ENCODE measurements at regions not wholly inside any gene's neighbourhood (a gene's known extent, or its start where the extent isn't known, plus 50 kb on each side); places are given as distances from the start of the nearest gene placed in this dataset.

DNA sequence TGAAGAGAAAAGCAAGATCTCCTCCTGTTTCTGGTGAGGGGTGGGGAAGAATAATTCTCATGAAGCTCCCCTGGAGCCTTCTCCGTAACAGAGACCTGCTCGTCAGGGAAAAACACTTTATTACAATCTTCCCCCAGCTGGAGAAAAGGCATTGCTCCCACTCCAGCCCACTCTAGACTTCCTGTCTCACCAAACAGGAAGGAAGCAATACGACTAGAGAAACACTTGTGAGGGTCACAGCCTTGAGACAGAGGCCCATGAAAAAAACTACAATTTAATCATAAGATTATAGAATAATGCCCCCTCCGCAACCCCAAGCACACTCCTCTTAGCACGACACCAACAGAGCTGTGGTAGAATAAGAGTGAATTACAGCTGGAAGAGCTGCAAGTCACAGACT, 197.2 kb upstream of the S1PR3 start:
- Mint-ChIP-seq H3K36me3 (no peaks in the 10 kb centered on the region), H3K4me1 (no peaks in the 10 kb centered on the region), H3K4me3 (no peak overlapping the region), H3K9me3 (peaks cover 0 to 5% (median 0%) of the 10 kb centered on the region in 7 donors), H3K27ac (no peak overlapping the region), H3K27me3 (peaks cover 17% of the 10 kb centered on the region)
- Histone ChIP-seq H3K4me3 (ENCODE audit: low read depth, low read length) (no peak overlapping the region), H3K27me3 (ENCODE audit: control insufficient read depth, insufficient read depth, low read length) (peaks cover 2% of the 10 kb centered on the region), H3K4me1 (ENCODE audit: control insufficient read depth, insufficient read depth, low read length, poor library complexity, severe bottlenecking) (no peaks in the 10 kb centered on the region), H3K36me3 (ENCODE audit: control insufficient read depth, insufficient read depth, low read length) (no peaks in the 10 kb centered on the region), H3K9me3 (ENCODE audit: control insufficient read depth in 2 of 2, low read length in 2 of 2) (no peaks in the 10 kb centered on the region), H3K27ac (ENCODE audit: insufficient read depth, low read length, poor library complexity, severe bottlenecking) (no peak overlapping the region)
- ATAC-seq (ENCODE audit: low read depth in 2 of 2), result no peak
- no peak for DNase-seq

DNA sequence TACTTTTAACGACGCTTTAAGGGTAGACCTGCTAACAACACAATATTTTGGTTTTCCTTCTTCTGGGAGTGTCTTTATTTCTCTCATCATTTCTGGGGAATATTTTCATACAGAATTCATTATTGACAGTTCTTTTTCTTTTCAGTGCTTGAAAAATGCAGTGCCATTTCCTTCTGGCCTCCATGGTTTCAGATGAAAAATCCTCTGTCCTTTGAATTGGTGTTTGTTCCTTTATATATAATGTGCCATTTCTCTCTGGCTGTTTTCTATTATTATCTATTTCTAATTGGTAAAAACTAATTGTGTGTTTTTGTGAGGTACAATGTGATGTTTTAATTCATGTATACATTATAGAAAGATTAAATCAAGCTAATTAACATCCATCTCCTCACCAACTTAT, 194.3 kb upstream of the S1PR3 start:
- Mint-ChIP-seq H3K27ac (no peak overlapping the region), H3K4me3 (no peak overlapping the region), H3K4me1 (no peaks in the 10 kb centered on the region), H3K27me3 (peaks cover 38% of the 10 kb centered on the region), H3K9me3 (peaks cover 0 to 8% (median 0%) of the 10 kb centered on the region in 7 donors), H3K36me3 (no peaks in the 10 kb centered on the region)
- no peaks in the 10 kb centered on the region for H3K9me3 ChIP-seq (ENCODE audit: control insufficient read depth in 2 of 2, low read length in 2 of 2)
- H3K27me3 ChIP-seq (ENCODE audit: control insufficient read depth, insufficient read depth, low read length), result peaks cover 2% of the 10 kb centered on the region
- H3K27ac ChIP-seq (ENCODE audit: insufficient read depth, low read length, poor library complexity, severe bottlenecking), result no peak overlapping the region
- no peak overlapping the region for H3K4me3 ChIP-seq (ENCODE audit: low read depth, low read length)
- DNase-seq (no peak), ATAC-seq (ENCODE audit: low read depth in 2 of 2) (no peak)
- H3K4me1 ChIP-seq (ENCODE audit: control insufficient read depth, insufficient read depth, low read length, poor library complexity, severe bottlenecking), result no peaks in the 10 kb centered on the region
- no peaks in the 10 kb centered on the region for H3K36me3 ChIP-seq (ENCODE audit: control insufficient read depth, insufficient read depth, low read length)

DNA sequence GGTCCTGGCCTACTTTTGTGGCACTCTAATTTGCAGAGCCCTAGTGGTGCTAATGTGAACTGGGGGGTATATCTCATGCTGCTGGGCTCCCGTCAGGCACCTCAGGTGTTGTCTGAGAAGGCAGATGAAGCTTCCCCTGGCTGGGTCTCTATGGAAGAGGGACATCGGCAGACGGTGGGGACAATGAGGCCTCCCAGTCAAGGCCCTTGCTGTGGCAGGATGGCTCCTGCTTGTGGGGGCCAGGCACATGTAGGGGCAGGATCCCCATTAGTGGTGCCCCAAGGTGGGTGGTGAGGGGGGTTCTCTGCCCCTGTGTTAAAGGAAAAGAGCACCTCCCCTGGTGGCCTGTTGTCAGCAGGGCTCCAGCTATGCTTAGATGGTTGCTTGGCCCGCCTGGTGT, 192.8 kb upstream of the S1PR3 start:
- DNase-seq (no peak), ATAC-seq (ENCODE audit: low read depth in 2 of 2) (no peak)
- H3K9me3 ChIP-seq (ENCODE audit: control insufficient read depth in 2 of 2, low read length in 2 of 2), result no peaks in the 10 kb centered on the region
- H3K36me3 Mint-ChIP-seq, result no peaks in the 10 kb centered on the region
- no peaks in the 10 kb centered on the region for H3K4me1 ChIP-seq (ENCODE audit: control insufficient read depth, insufficient read depth, low read length, poor library complexity, severe bottlenecking)
- no peak overlapping the region for H3K27ac ChIP-seq (ENCODE audit: insufficient read depth, low read length, poor library complexity, severe bottlenecking)
- H3K9me3 Mint-ChIP-seq, result peaks cover 0 to 8% (median 0%) of the 10 kb centered on the region in 7 donors
- H3K27ac Mint-ChIP-seq, result no peak overlapping the region
- no peaks in the 10 kb centered on the region for H3K4me1 Mint-ChIP-seq
- H3K27me3 ChIP-seq (ENCODE audit: control insufficient read depth, insufficient read depth, low read length), result peaks cover 2% of the 10 kb centered on the region
- H3K36me3 ChIP-seq (ENCODE audit: control insufficient read depth, insufficient read depth, low read length), result no peaks in the 10 kb centered on the region
- H3K4me3 ChIP-seq (ENCODE audit: low read depth, low read length), result no peak overlapping the region
- peaks cover 37% of the 10 kb centered on the region for H3K27me3 Mint-ChIP-seq
- H3K4me3 Mint-ChIP-seq, result no peak overlapping the region

DNA sequence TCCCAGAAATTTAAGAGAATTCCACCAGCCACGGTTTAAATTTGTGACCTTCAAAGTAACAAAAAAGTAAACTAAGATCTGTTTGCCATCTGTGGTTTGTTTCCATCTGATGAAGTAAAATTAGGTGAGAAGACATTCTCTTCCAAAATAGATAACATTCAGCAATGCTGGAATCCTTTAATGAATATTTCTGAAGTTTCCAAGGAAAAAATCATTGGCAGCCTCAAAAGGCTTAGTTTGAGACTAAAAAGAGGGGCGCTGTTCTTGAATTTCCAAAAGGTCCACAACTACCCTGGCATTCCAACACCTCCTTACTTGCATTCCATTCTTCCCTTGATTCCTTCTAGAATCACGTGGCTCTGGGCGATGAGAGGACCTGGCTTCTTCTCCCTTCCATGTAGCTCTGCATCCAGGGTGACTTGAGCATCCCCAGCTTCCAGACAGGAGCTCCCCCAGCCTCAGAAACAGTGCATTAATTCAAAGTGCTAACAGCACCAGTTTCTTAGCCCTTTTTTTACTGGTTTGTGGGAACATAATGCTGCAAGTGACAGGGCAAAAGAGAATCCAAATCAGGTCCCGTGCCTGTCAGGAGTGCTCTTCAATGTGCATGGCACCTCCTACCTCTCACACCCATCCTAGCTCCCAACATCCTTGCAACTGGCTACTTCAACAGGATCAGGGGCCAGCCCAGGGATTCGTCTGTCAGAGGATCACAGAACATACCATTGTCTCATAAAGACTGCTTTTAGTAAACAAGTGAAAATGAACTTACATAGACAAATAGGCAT, 191.5 kb upstream of the S1PR3 start:
- H3K4me3 ChIP-seq (ENCODE audit: low read depth, low read length), result no peak overlapping the region
- Mint-ChIP-seq H3K27ac (no peak overlapping the region), H3K4me3 (no peak overlapping the region), H3K4me1 (no peaks in the 10 kb centered on the region), H3K27me3 (peaks cover 31% of the 10 kb centered on the region), H3K36me3 (no peaks in the 10 kb centered on the region), H3K9me3 (peaks cover 0 to 9% (median 0%) of the 10 kb centered on the region in 7 donors)
- H3K4me1 ChIP-seq (ENCODE audit: control insufficient read depth, insufficient read depth, low read length, poor library complexity, severe bottlenecking), result no peaks in the 10 kb centered on the region
- DNase-seq (no peak), ATAC-seq (ENCODE audit: low read depth in 2 of 2) (no peak)
- no peak overlapping the region for H3K27ac ChIP-seq (ENCODE audit: insufficient read depth, low read length, poor library complexity, severe bottlenecking)
- no peaks in the 10 kb centered on the region for H3K9me3 ChIP-seq (ENCODE audit: control insufficient read depth in 2 of 2, low read length in 2 of 2)
- H3K36me3 ChIP-seq (ENCODE audit: control insufficient read depth, insufficient read depth, low read length), result no peaks in the 10 kb centered on the region
- H3K27me3 ChIP-seq (ENCODE audit: control insufficient read depth, insufficient read depth, low read length), result peaks cover 2% of the 10 kb centered on the region

DNA sequence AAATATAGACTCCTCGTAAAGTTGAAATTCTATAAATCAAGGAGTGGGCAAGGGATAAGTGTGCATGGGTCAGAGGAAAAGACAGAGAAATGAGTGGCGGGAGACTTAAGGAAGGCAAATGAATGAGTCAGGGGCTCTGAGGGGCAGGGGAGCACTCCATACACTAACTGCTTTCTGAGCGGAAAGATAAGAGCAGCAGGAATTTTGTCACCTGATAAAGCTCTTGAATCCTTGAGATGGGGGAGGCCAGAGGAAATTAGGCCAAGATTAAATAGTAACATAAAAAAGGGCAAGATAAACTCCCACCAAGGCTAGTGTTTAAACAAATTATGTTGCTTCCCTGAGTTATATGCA, 191.0 kb upstream of the S1PR3 start:
- Histone ChIP-seq H3K9me3 (ENCODE audit: control insufficient read depth in 2 of 2, low read length in 2 of 2) (no peaks in the 10 kb centered on the region), H3K27me3 (ENCODE audit: control insufficient read depth, insufficient read depth, low read length) (peaks cover 2% of the 10 kb centered on the region), H3K4me3 (ENCODE audit: low read depth, low read length) (no peak overlapping the region), H3K27ac (ENCODE audit: insufficient read depth, low read length, poor library complexity, severe bottlenecking) (no peak overlapping the region), H3K36me3 (ENCODE audit: control insufficient read depth, insufficient read depth, low read length) (no peaks in the 10 kb centered on the region), H3K4me1 (ENCODE audit: control insufficient read depth, insufficient read depth, low read length, poor library complexity, severe bottlenecking) (no peaks in the 10 kb centered on the region)
- DNase-seq (no peak), ATAC-seq (ENCODE audit: low read depth in 2 of 2) (no peak)
- H3K4me3 Mint-ChIP-seq, result no peak overlapping the region
- H3K36me3 Mint-ChIP-seq, result no peaks in the 10 kb centered on the region
- H3K27me3 Mint-ChIP-seq, result peaks cover 34% of the 10 kb centered on the region
- no peak overlapping the region for H3K27ac Mint-ChIP-seq
- H3K4me1 Mint-ChIP-seq, result no peaks in the 10 kb centered on the region
- H3K9me3 Mint-ChIP-seq, result peaks cover 0 to 7% (median 0%) of the 10 kb centered on the region in 7 donors

DNA sequence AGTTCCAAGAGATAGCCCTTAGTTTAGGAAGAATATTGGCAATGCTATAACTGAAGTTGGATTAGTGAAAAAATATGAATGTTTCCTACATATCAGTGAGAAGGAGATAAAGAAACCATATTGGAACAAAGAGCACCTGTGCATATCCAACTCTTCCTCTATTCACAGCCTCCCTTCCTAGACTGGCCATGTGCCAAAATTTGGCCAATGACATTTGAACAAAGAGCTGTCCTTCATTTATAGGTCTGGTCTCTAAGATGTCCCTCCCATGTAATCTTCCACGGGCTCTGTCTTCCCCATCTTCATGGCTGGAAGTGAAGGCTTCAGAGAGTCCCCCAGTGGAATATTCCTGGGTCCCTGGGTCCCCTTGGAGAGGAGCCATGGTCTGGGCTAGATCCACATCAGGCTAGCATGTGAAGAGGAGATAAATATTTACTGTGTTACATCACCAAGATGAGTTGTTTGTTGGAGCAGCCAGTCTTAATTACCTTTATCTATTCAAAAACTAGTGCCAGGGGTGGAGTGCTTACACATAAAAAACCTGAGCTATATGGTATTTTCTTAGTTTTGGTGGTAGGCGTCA, 190.0 kb upstream of the S1PR3 start:
- no peaks in the 10 kb centered on the region for H3K4me1 ChIP-seq (ENCODE audit: control insufficient read depth, insufficient read depth, low read length, poor library complexity, severe bottlenecking)
- Mint-ChIP-seq H3K9me3 (peaks cover 0 to 6% (median 0%) of the 10 kb centered on the region in 7 donors), H3K4me1 (no peaks in the 10 kb centered on the region), H3K4me3 (no peak overlapping the region), H3K27ac (no peak overlapping the region), H3K36me3 (no peaks in the 10 kb centered on the region), H3K27me3 (peaks cover 40% of the 10 kb centered on the region)
- no peak overlapping the region for H3K4me3 ChIP-seq (ENCODE audit: low read depth, low read length)
- no peaks in the 10 kb centered on the region for H3K9me3 ChIP-seq (ENCODE audit: control insufficient read depth in 2 of 2, low read length in 2 of 2)
- DNase-seq, result no peak
- ATAC-seq (ENCODE audit: low read depth in 2 of 2), result no peak
- no peak overlapping the region for H3K27ac ChIP-seq (ENCODE audit: insufficient read depth, low read length, poor library complexity, severe bottlenecking)
- H3K27me3 ChIP-seq (ENCODE audit: control insufficient read depth, insufficient read depth, low read length), result peaks cover 2% of the 10 kb centered on the region
- H3K36me3 ChIP-seq (ENCODE audit: control insufficient read depth, insufficient read depth, low read length), result no peaks in the 10 kb centered on the region

DNA sequence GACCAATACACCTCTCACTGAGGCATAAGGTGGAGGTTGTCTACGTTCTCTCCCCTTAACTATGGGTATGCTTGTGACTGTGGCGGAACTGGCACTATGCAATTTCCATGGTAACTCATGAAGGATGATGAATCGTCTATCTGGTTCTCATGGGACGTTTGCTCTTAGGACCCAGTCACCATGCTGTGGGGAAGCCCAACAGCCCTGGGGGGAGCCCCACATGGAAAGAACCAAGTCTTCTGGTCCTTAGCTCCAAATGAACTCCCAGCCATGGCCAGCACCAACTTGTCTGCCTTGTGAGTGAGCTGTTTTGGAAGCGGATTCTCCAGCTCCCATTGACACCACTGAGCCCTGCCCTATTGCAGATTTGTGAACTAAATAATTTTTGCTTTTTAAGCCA, 188.7 kb upstream of the S1PR3 start:
- DNase-seq (no peak), ATAC-seq (ENCODE audit: low read depth in 2 of 2) (no peak)
- H3K27me3 Mint-ChIP-seq, result peaks cover 34% of the 10 kb centered on the region
- H3K27ac Mint-ChIP-seq, result no peak overlapping the region
- H3K4me3 Mint-ChIP-seq, result no peak overlapping the region
- H3K9me3 Mint-ChIP-seq, result peaks cover 0 to 6% (median 0%) of the 10 kb centered on the region in 7 donors
- no peaks in the 10 kb centered on the region for H3K36me3 ChIP-seq (ENCODE audit: control insufficient read depth, insufficient read depth, low read length)
- no peaks in the 10 kb centered on the region for H3K36me3 Mint-ChIP-seq
- no peaks in the 10 kb centered on the region for H3K4me1 ChIP-seq (ENCODE audit: control insufficient read depth, insufficient read depth, low read length, poor library complexity, severe bottlenecking)
- H3K4me1 Mint-ChIP-seq, result no peaks in the 10 kb centered on the region
- no peak overlapping the region for H3K27ac ChIP-seq (ENCODE audit: insufficient read depth, low read length, poor library complexity, severe bottlenecking)
- H3K27me3 ChIP-seq (ENCODE audit: control insufficient read depth, insufficient read depth, low read length), result peaks cover under 1% of the 10 kb centered on the region
- H3K4me3 ChIP-seq (ENCODE audit: low read depth, low read length), result no peak overlapping the region
- H3K9me3 ChIP-seq (ENCODE audit: control insufficient read depth in 2 of 2, low read length in 2 of 2), result no peaks in the 10 kb centered on the region

Measured in CD4-positive, CD25-positive, alpha-beta regulatory T cell (primary cell).